SU-DHL-6 (cell line): ENCODE measurements at regions not wholly inside any gene's neighbourhood (a gene's known extent, or its start where the extent isn't known, plus 50 kb on each side); places are given as distances from the start of the nearest gene placed in this dataset.

Source experiments
- H2AFZ ChIP-seq: fragments of 200-600 bp; sonication (generic); 2 replicates; pipeline ENCODE4 v1.6.1; 2014; ENCODE audit warnings: low read depth, mild to moderate bottlenecking, moderate library complexity, mixed read lengths, antibody characterized with exemption, low read length; ENCODE audit not compliant: severe bottlenecking
- H3F3A ChIP-seq: fragments of 200-600 bp; shearing (Covaris generic); 2 replicates; pipeline ENCODE4 v1.6.0; 2016; ENCODE audit warnings: antibody characterized with exemption, mild to moderate bottlenecking; ENCODE audit not compliant: insufficient read depth
- H3K27ac ChIP-seq: fragments of 200-600 bp; sonication (generic); 2 replicates; pipeline ENCODE4 v1.5.1; 2016; ENCODE audit warnings: low read depth, mild to moderate bottlenecking, low read length, moderate library complexity, mixed read lengths
- H3K27me3 ChIP-seq: fragments of 200-600 bp; sonication (generic), shearing (Covaris generic); 2 replicates; pipeline ENCODE4 v1.6.0; 2014; ENCODE audit warnings: mild to moderate bottlenecking, low read length
- H3K36me3 ChIP-seq: fragments of 200-600 bp; sonication (generic); 2 replicates; pipeline ENCODE4 v1.6.1; 2014; ENCODE audit warnings: mild to moderate bottlenecking, low read length, mixed read lengths
- H3K4me2 ChIP-seq: fragments of 300-600, 200-600 bp; shearing (Covaris generic), sonication (generic); 2 replicates; pipeline ENCODE4 v1.6.0; 2014; ENCODE audit warnings: low read length, low read depth, mild to moderate bottlenecking; ENCODE audit not compliant: poor library complexity, severe bottlenecking
- H3K4me3 ChIP-seq: fragments of 200-600 bp; sonication (generic); 2 replicates; pipeline ENCODE4 v1.5.1; 2014; ENCODE audit warnings: antibody characterized with exemption, low read length, mild to moderate bottlenecking, mixed read lengths; ENCODE audit not compliant: insufficient read depth, poor library complexity, severe bottlenecking
- H3K79me2 ChIP-seq: fragments of 200-600 bp; sonication (generic); 2 replicates; pipeline ENCODE4 v1.6.1; 2014; ENCODE audit warnings: mild to moderate bottlenecking, low read length, moderate library complexity; ENCODE audit not compliant: insufficient read depth
- H3K9ac ChIP-seq: fragments of 200-600 bp; sonication (generic); 2 replicates; pipeline ENCODE4 v1.7.0; 2014; ENCODE audit warnings: mild to moderate bottlenecking, low read length
- H3K9me2 ChIP-seq: fragments of 200-600 bp; sonication (generic); replicated peaks from 2 replicates; pipeline ENCODE4 v1.6.1; 2014; ENCODE audit warnings: low read length; ENCODE audit not compliant: insufficient read depth
- H3K9me3 ChIP-seq: fragments of 200-600 bp; sonication (generic); 2 replicates; pipeline ENCODE4 v1.6.1; 2014; ENCODE audit warnings: low read length, mixed read lengths; ENCODE audit not compliant: insufficient read depth
- H4K20me1 ChIP-seq: fragments of 200-600 bp; sonication (generic); 2 replicates; pipeline ENCODE4 v1.6.1; 2014; ENCODE audit warnings: low read depth, mild to moderate bottlenecking, antibody characterized with exemption, low read length, moderate library complexity, mixed read lengths
- EZH2phosphoT487 ChIP-seq: fragments of 200-600 bp; sonication (generic), shearing (Covaris generic); conservative IDR thresholded peaks from 2 replicates; pipeline ENCODE4 v1.6.1; 2018; ENCODE audit warnings: mild to moderate bottlenecking, antibody characterized with exemption, low read length, moderate library complexity, mixed read lengths
- TF ChIP-seq, protein P1 (sequence below): fragments of 200-600 bp; sonication (generic); IDR thresholded peaks from one replicate; pipeline ENCODE4 v1.5.1; 2017; ENCODE audit warnings: antibody characterized with exemption, mild to moderate bottlenecking, low read length, moderate library complexity; ENCODE audit not compliant: insufficient read depth, poor library complexity, severe bottlenecking

DNA sequence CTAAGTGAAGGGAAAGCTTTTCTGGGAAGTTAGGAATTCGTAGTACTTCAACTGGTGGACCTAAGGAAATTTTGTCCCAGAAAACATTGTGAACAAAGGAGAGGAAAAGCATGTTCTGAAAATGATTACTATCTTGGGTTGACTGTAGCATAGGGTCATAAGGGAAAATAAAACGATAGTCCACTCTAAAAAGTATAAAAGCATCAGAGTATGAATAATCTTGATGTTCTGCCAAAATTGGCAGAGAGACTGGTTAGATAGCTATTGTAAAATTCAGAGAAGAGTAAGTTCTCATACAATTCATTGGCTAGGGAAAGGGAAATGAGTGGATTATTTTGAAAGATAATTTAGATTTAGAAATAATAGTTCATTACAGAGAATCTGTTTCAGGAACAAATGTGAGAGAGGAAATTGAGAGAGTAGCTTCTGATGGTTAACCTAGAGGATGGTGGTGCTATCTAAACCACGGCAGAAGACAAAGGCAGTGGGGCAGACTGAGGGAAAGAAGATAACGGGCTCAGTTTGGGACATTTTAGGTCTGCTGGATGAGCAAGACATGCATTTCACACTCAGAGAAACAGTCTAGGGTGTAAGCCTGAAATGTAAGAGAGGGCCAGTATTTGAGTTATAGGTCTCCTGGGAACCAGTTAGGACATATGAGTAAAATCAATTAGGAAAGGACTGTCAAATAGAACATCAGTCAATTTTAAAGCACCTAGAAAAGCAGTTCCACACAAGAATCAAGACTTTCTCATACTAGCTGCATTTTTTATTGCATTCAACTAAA, 799.3 kb upstream of the CXADR start:
- H3K79me2 ChIP-seq: no peaks in the 10 kb centered on the region
- H2AFZ ChIP-seq: no peak overlapping the region
- no peaks in the 10 kb centered on the region for H3F3A ChIP-seq
- H4K20me1 ChIP-seq: no peaks in the 10 kb centered on the region
- no peak for TF ChIP-seq EZH2phosphoT487
- TF ChIP-seq, protein P1, sequence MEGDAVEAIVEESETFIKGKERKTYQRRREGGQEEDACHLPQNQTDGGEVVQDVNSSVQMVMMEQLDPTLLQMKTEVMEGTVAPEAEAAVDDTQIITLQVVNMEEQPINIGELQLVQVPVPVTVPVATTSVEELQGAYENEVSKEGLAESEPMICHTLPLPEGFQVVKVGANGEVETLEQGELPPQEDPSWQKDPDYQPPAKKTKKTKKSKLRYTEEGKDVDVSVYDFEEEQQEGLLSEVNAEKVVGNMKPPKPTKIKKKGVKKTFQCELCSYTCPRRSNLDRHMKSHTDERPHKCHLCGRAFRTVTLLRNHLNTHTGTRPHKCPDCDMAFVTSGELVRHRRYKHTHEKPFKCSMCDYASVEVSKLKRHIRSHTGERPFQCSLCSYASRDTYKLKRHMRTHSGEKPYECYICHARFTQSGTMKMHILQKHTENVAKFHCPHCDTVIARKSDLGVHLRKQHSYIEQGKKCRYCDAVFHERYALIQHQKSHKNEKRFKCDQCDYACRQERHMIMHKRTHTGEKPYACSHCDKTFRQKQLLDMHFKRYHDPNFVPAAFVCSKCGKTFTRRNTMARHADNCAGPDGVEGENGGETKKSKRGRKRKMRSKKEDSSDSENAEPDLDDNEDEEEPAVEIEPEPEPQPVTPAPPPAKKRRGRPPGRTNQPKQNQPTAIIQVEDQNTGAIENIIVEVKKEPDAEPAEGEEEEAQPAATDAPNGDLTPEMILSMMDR: no peak
- H3K4me3 ChIP-seq: no peak overlapping the region
- H3K4me2 ChIP-seq: no peak overlapping the region
- no peaks in the 10 kb centered on the region for H3K9me3 ChIP-seq
- H3K36me3 ChIP-seq: no peaks in the 10 kb centered on the region
- H3K9me2 ChIP-seq: no peaks in the 10 kb centered on the region
- no peak overlapping the region for H3K9ac ChIP-seq
- no peaks in the 10 kb centered on the region for H3K27me3 ChIP-seq
- H3K27ac ChIP-seq: no peak overlapping the region

DNA sequence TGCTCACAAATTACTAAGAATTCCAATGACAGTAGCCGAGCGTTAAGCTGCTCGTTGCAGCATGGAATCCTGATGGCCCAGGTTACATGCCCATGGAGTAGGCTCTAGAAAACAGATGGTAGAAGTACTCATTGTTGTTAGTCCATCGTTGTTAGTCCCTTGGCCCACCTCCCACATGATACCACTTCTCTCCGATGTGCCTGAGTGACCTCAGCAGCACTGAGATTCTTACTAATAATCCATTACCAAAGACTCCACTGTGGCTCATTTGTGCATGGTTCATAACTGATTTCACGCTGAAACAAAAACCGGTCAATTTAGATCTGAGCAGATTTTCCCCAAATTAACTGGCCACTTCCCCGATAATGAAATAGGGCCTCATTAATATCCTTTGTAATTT, 772.3 kb upstream of the CXADR start:
- H3K9me3 ChIP-seq: no peaks in the 10 kb centered on the region; the same call in 1 of the 2 replicates
- no peak for TF ChIP-seq EZH2phosphoT487
- TF ChIP-seq, protein P1: no peak
- no peak overlapping the region for H3K27ac ChIP-seq
- no peaks in the 10 kb centered on the region for H4K20me1 ChIP-seq
- no peak overlapping the region for H3K4me2 ChIP-seq
- no peaks in the 10 kb centered on the region for H3K27me3 ChIP-seq
- no peaks in the 10 kb centered on the region for H3F3A ChIP-seq
- no peaks in the 10 kb centered on the region for H3K9me2 ChIP-seq
- H3K4me3 ChIP-seq: no peak overlapping the region
- no peaks in the 10 kb centered on the region for H3K36me3 ChIP-seq
- H3K9ac ChIP-seq: no peak overlapping the region
- no peaks in the 10 kb centered on the region for H3K79me2 ChIP-seq
- H2AFZ ChIP-seq: no peak overlapping the region

DNA sequence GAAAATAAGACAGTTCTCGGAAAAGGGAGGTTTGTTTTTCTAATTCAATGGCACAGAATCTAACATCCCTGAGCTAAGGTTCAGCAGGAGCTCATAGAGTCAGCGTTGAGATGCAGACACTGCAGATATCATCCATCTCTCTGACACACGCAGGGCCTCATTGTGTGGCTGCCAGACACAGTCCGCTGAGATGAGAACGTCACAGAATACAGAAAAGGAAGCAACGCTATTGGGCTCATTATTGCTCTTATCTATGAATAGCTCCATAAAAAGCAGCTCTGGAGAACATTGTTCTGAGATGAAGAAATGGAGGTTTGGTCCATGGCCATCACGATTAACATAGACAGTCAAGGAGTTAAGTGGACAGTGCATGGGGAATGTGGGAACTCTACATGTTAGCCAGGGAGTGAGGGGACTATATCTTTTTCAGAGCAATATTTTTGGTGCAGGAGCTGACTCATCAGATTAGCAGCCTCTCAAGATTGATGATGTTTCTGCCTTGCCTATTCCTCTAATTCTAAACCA, 771.6 kb upstream of the CXADR start:
- Histone ChIP-seq H3K36me3 (no peaks in the 10 kb centered on the region), H3K4me2 (no peak overlapping the region), H4K20me1 (no peaks in the 10 kb centered on the region), H3K9me2 (no peaks in the 10 kb centered on the region), H3K4me3 (no peak overlapping the region), H2AFZ (no peak overlapping the region), H3K79me2 (no peaks in the 10 kb centered on the region), H3K27me3 (no peaks in the 10 kb centered on the region), H3K9me3 (no peaks in the 10 kb centered on the region; the same call in 1 of the 2 replicates), H3K9ac (no peak overlapping the region), H3K27ac (no peak overlapping the region), H3F3A (no peaks in the 10 kb centered on the region)
- TF ChIP-seq, protein P1: no peak
- no peak for TF ChIP-seq EZH2phosphoT487
